SU-DHL-6 (cell line): ENCODE measurements at regions not wholly inside any gene's neighbourhood (a gene's known extent, or its start where the extent isn't known, plus 50 kb on each side); places are given as distances from the start of the nearest gene placed in this dataset.
A peak's percentile ranks its signal among the peaks of the same experiment; 100 is the strongest.

ENCODE experiments used
- H2AFZ ChIP-seq: fragments of 200-600 bp; sonication (generic); 2 replicates; pipeline ENCODE4 v1.6.1; 2014; ENCODE audit warnings: low read depth, mild to moderate bottlenecking, moderate library complexity, mixed read lengths, antibody characterized with exemption, low read length; ENCODE audit not compliant: severe bottlenecking
- H3F3A ChIP-seq: fragments of 200-600 bp; shearing (Covaris generic); 2 replicates; pipeline ENCODE4 v1.6.0; 2016; ENCODE audit warnings: antibody characterized with exemption, mild to moderate bottlenecking; ENCODE audit not compliant: insufficient read depth
- H3K27ac ChIP-seq: fragments of 200-600 bp; sonication (generic); 2 replicates; pipeline ENCODE4 v1.5.1; 2016; ENCODE audit warnings: low read depth, mild to moderate bottlenecking, low read length, moderate library complexity, mixed read lengths
- H3K27me3 ChIP-seq: fragments of 200-600 bp; sonication (generic), shearing (Covaris generic); 2 replicates; pipeline ENCODE4 v1.6.0; 2014; ENCODE audit warnings: mild to moderate bottlenecking, low read length
- H3K36me3 ChIP-seq: fragments of 200-600 bp; sonication (generic); 2 replicates; pipeline ENCODE4 v1.6.1; 2014; ENCODE audit warnings: mild to moderate bottlenecking, low read length, mixed read lengths
- H3K4me2 ChIP-seq: fragments of 300-600, 200-600 bp; shearing (Covaris generic), sonication (generic); 2 replicates; pipeline ENCODE4 v1.6.0; 2014; ENCODE audit warnings: low read length, low read depth, mild to moderate bottlenecking; ENCODE audit not compliant: poor library complexity, severe bottlenecking
- H3K4me3 ChIP-seq: fragments of 200-600 bp; sonication (generic); 2 replicates; pipeline ENCODE4 v1.5.1; 2014; ENCODE audit warnings: antibody characterized with exemption, low read length, mild to moderate bottlenecking, mixed read lengths; ENCODE audit not compliant: insufficient read depth, poor library complexity, severe bottlenecking
- H3K79me2 ChIP-seq: fragments of 200-600 bp; sonication (generic); 2 replicates; pipeline ENCODE4 v1.6.1; 2014; ENCODE audit warnings: mild to moderate bottlenecking, low read length, moderate library complexity; ENCODE audit not compliant: insufficient read depth
- H3K9ac ChIP-seq: fragments of 200-600 bp; sonication (generic); 2 replicates; pipeline ENCODE4 v1.7.0; 2014; ENCODE audit warnings: mild to moderate bottlenecking, low read length
- H3K9me2 ChIP-seq: fragments of 200-600 bp; sonication (generic); replicated peaks from 2 replicates; pipeline ENCODE4 v1.6.1; 2014; ENCODE audit warnings: low read length; ENCODE audit not compliant: insufficient read depth
- H3K9me3 ChIP-seq: fragments of 200-600 bp; sonication (generic); 2 replicates; pipeline ENCODE4 v1.6.1; 2014; ENCODE audit warnings: low read length, mixed read lengths; ENCODE audit not compliant: insufficient read depth
- H4K20me1 ChIP-seq: fragments of 200-600 bp; sonication (generic); 2 replicates; pipeline ENCODE4 v1.6.1; 2014; ENCODE audit warnings: low read depth, mild to moderate bottlenecking, antibody characterized with exemption, low read length, moderate library complexity, mixed read lengths
- CTCF ChIP-seq: fragments of 200-600 bp; sonication (generic); IDR thresholded peaks from one replicate; pipeline ENCODE4 v1.5.1; 2017; ENCODE audit warnings: antibody characterized with exemption, mild to moderate bottlenecking, low read length, moderate library complexity; ENCODE audit not compliant: insufficient read depth, poor library complexity, severe bottlenecking
- EZH2phosphoT487 ChIP-seq: fragments of 200-600 bp; sonication (generic), shearing (Covaris generic); conservative IDR thresholded peaks from 2 replicates; pipeline ENCODE4 v1.6.1; 2018; ENCODE audit warnings: mild to moderate bottlenecking, antibody characterized with exemption, low read length, moderate library complexity, mixed read lengths

GRCh38 chr14:43541356-43541755 lies 965.7 kb downstream of the FSCB start:
- H2AFZ ChIP-seq: no peak overlapping the region

GRCh38 chr14:43540948-43541347 lies 966.1 kb downstream of the FSCB start:
- Histone ChIP-seq H3K27ac (no peak overlapping the region), H2AFZ (no peak overlapping the region), H3K36me3 (no peaks in the 10 kb centered on the region), H3K9me2 (no peaks in the 10 kb centered on the region), H3F3A (no peaks in the 10 kb centered on the region), H3K4me3 (no peak overlapping the region), H3K27me3 (no peaks in the 10 kb centered on the region), H3K79me2 (no peaks in the 10 kb centered on the region), H3K9ac (no peak overlapping the region), H3K4me2 (no peak overlapping the region), H3K9me3 (no peaks in the 10 kb centered on the region), H4K20me1 (no peaks in the 10 kb centered on the region)
- TF ChIP-seq EZH2phosphoT487 (no peak), CTCF (no peak)

More at GRCh38 chr14:43541356-43541755, 965.7 kb downstream of the FSCB start:
- Histone ChIP-seq H3K27me3 (no peaks in the 10 kb centered on the region), H3K4me2 (no peak overlapping the region), H3K9me2 (no peaks in the 10 kb centered on the region), H3K79me2 (no peaks in the 10 kb centered on the region), H4K20me1 (no peaks in the 10 kb centered on the region), H3F3A (no peaks in the 10 kb centered on the region), H3K9me3 (no peaks in the 10 kb centered on the region), H3K36me3 (no peaks in the 10 kb centered on the region), H3K9ac (no peak overlapping the region), H3K27ac (no peak overlapping the region), H3K4me3 (no peak overlapping the region)
- TF ChIP-seq EZH2phosphoT487 (no peak), CTCF (no peak)

- H3K79me2 ChIP-seq: no peaks in the 10 kb centered on the region
- H3K27ac ChIP-seq: no peak overlapping the region
- H3K36me3 ChIP-seq: no peaks in the 10 kb centered on the region
- peak overlapping the region; percentile 10 for H2AFZ ChIP-seq
- no peaks in the 10 kb centered on the region for H3K9me2 ChIP-seq
- H3K4me2 ChIP-seq: no peak overlapping the region
- H3K9ac ChIP-seq: no peak overlapping the region
- H3K9me3 ChIP-seq: no peaks in the 10 kb centered on the region
- TF ChIP-seq CTCF (no peak), EZH2phosphoT487 (no peak)
- no peaks in the 10 kb centered on the region for H3K27me3 ChIP-seq
- H3F3A ChIP-seq: no peaks in the 10 kb centered on the region
- no peaks in the 10 kb centered on the region for H4K20me1 ChIP-seq
- H3K4me3 ChIP-seq: no peak overlapping the region
These were observed 967.9 kb downstream of the FSCB start for GRCh38 chr14:43539210-43539609.
